ENCODE measurements at regions not wholly inside any gene's neighbourhood (a gene's known extent, or its start where the extent isn't known, plus 50 kb on each side); places are given as distances from the start of the nearest gene placed in this dataset.

DNA sequence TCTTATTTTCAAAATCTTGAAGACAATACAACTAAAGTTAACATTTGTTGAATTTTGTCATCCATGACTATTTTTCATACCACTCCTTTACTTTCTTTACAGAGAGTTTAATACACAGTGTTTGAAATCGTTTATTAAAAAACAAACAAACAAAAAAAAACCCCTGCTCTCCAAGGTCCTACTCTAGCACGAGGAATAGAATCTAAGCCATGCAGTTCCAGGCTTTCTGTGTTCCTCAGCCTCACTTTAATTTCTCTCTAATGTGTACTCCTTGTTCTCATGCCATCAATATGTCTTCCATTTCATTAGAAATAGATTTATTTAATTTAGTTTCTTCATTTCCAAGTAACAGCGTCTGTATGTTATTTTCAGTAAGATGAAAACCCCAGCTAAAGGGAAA is 381.2 kb upstream of the MC4R start:
- Histone ChIP-seq H2BK15ac (ENCODE audit: low read length) (no peak overlapping the region), H2AFZ (ENCODE audit: low read length) (no peak overlapping the region), H3K27me3 (replicated peaks in 1 of 4; ENCODE audit: control insufficient read depth in 3 of 4, extremely low read depth in 1 of 4, insufficient read depth in 3 of 4, low read length in 3 of 4) (no peaks in the 10 kb centered on the region), H4K8ac (ENCODE audit: extremely low read depth, insufficient read depth, low read length) (no peak overlapping the region), H4K91ac (replicated peaks; ENCODE audit: insufficient read length, low read length) (no peak overlapping the region), H3K23me2 (ENCODE audit: low read depth, low read length) (no peaks in the 10 kb centered on the region), H4K5ac (ENCODE audit: insufficient read length, low read depth, low read length) (no peak overlapping the region), H3K9ac (replicated peaks in 1 of 4; ENCODE audit: extremely low read depth in 1 of 4, low read depth in 3 of 4, low read length in 3 of 4) (no peak overlapping the region), H3K56ac (replicated peaks; ENCODE audit: insufficient read length, low read depth, low read length) (no peak overlapping the region), H2BK20ac (ENCODE audit: low read length) (no peak overlapping the region), H2AK5ac (ENCODE audit: low read depth, low read length) (no peak overlapping the region), H3K9me3 (ENCODE audit: insufficient read depth in 2 of 2, low read depth in 1 of 2, low read length in 1 of 2) (no peaks in the 10 kb centered on the region), H3K79me2 (ENCODE audit: control insufficient read depth in 1 of 2, insufficient read depth in 2 of 2, low read length in 2 of 2) (no peaks in the 10 kb centered on the region), H3K27ac (ENCODE audit: low read depth, low read length) (no peak overlapping the region), H3K23ac (ENCODE audit: insufficient read length) (no peak overlapping the region), H3K4me1 (replicated peaks in 1 of 4; ENCODE audit: control insufficient read depth in 3 of 4, insufficient read depth in 4 of 4, low read length in 3 of 4) (no peaks in the 10 kb centered on the region), H3K18ac (ENCODE audit: extremely low read depth, low read length) (no peak overlapping the region), H3K14ac (ENCODE audit: insufficient read length) (no peak overlapping the region), H3K36me3 (ENCODE audit: control insufficient read depth in 2 of 4, insufficient read depth in 4 of 4, low read length in 3 of 4) (no peaks in the 10 kb centered on the region), H3K4me2 (ENCODE audit: insufficient read depth in 1 of 2, low read depth in 2 of 2, low read length in 2 of 2) (no peak overlapping the region), H3K79me1 (ENCODE audit: low read depth, low read length) (no peaks in the 10 kb centered on the region), H2BK5ac (ENCODE audit: low read depth, low read length) (no peak overlapping the region), H3K4me3 (ENCODE audit: extremely low read depth in 1 of 4, insufficient read depth in 2 of 4, low read depth in 3 of 4, low read length in 4 of 4) (no peak overlapping the region), H3K4ac (replicated peaks; ENCODE audit: insufficient read length, low read depth, low read length) (no peak overlapping the region), H2BK12ac (ENCODE audit: low read depth, low read length) (no peak overlapping the region), H4K20me1 (replicated peaks in 1 of 2; ENCODE audit: control insufficient read depth in 1 of 2, insufficient read depth in 2 of 2, low read length in 2 of 2) (no peaks in the 10 kb centered on the region), H2BK120ac (replicated peaks; ENCODE audit: low read depth, low read length) (no peak overlapping the region)
- POLR2A ChIA-PET (ENCODE audit: partially characterized antibody), result no interaction called here
- DNase-seq (ENCODE audit: low read depth in 1 of 2, low spot score in 2 of 2) (no peak), FAIRE-seq (no peak)
- CTCF ChIA-PET (ENCODE audit: partially characterized antibody), result interaction anchor here (0.7 kb wide), 1 partner anchor 748 kb away, joined by 3 read pairs; no protein-coding TSS in a partner anchor
- 91% methylated on average over 3 of the region's 3 CpGs; no CpG with 5 or more reads in 1 of the 2 experiments for WGBS, 2 experiments (ENCODE audit: extremely low coverage in 1 of 2, insufficient coverage in 1 of 2, insufficient read length in 1 of 2, insufficient replicate concordance in 2 of 2, low coverage in 1 of 2, low lambda C conversion rate in 2 of 2, missing lambda C conversion rate in 1 of 2)
- no peak for TF ChIP-seq GTF2F1 (IDR thresholded peaks at IDR 0.05; ENCODE audit: borderline replicate concordance, low read depth, low read length)
- TF ChIP-seq JUN (IDR thresholded peaks at IDR 0.05; ENCODE audit: low read depth, low read length), result no peak
- no peak for TF ChIP-seq CREB1 (IDR thresholded peaks at IDR 0.05)
- TF ChIP-seq PHF8 (conservative IDR thresholded peaks at IDR 0.05; ENCODE audit: low read depth, low read length), result no peak
- no peak for TF ChIP-seq POLR2A (IDR thresholded peaks at IDR 0.05; ENCODE audit: control extremely low read depth in 1 of 2, low read depth in 2 of 2, low read length in 2 of 2)
- no peak for TF ChIP-seq KDM1A (IDR thresholded peaks at IDR 0.05; ENCODE audit: borderline replicate concordance, low read length)
- TF ChIP-seq YY1 (IDR thresholded peaks at IDR 0.05; ENCODE audit: low read depth, low read length), result no peak
- no peak for TF ChIP-seq SIRT6 (IDR thresholded peaks at IDR 0.05; ENCODE audit: low read length)
- no peak for TF ChIP-seq POLR2AphosphoS5 (IDR thresholded peaks at IDR 0.05; ENCODE audit: low read depth, low read length)
- TF ChIP-seq HDAC2 (IDR thresholded peaks at IDR 0.05; ENCODE audit: borderline replicate concordance in 1 of 2, low read depth in 2 of 2, low read length in 2 of 2), result no peak
- TF ChIP-seq, protein P1, sequence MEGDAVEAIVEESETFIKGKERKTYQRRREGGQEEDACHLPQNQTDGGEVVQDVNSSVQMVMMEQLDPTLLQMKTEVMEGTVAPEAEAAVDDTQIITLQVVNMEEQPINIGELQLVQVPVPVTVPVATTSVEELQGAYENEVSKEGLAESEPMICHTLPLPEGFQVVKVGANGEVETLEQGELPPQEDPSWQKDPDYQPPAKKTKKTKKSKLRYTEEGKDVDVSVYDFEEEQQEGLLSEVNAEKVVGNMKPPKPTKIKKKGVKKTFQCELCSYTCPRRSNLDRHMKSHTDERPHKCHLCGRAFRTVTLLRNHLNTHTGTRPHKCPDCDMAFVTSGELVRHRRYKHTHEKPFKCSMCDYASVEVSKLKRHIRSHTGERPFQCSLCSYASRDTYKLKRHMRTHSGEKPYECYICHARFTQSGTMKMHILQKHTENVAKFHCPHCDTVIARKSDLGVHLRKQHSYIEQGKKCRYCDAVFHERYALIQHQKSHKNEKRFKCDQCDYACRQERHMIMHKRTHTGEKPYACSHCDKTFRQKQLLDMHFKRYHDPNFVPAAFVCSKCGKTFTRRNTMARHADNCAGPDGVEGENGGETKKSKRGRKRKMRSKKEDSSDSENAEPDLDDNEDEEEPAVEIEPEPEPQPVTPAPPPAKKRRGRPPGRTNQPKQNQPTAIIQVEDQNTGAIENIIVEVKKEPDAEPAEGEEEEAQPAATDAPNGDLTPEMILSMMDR (IDR thresholded peaks at IDR 0.05; ENCODE audit: control extremely low read depth in 1 of 3, insufficient read depth in 1 of 3, low read depth in 1 of 3, low read length in 3 of 3), result no peak
- TF ChIP-seq MAFK (IDR thresholded peaks at IDR 0.05; ENCODE audit: low read depth, low read length), result no peak
- no peak for TF ChIP-seq TAF7 (optimal IDR thresholded peaks at IDR 0.05; ENCODE audit: borderline replicate concordance, low read depth, low read length)
- TF ChIP-seq KDM4A (IDR thresholded peaks at IDR 0.05; ENCODE audit: low read depth, low read length, severe bottlenecking), result no peak

Measured in H1 (cell line).